ENCODE measurements at regions not wholly inside any gene's neighbourhood (a gene's known extent, or its start where the extent isn't known, plus 50 kb on each side); places are given as distances from the start of the nearest gene placed in this dataset.

GRCh38 chr2:196247976-196248280 lies 76.5 kb upstream of the STK17B start:
- TF ChIP-seq EZH2 (IDR thresholded peaks at IDR 0.05; ENCODE audit: borderline replicate concordance) (no peak), CTCF (IDR thresholded peaks at IDR 0.05; ENCODE audit: poor library complexity) (no peak), EZH2phosphoT487 (IDR thresholded peaks at IDR 0.05; ENCODE audit: low read depth, severe bottlenecking, unreplicated experiment) (no peak)

Data from hepatocyte (in vitro differentiated cells).